SK-N-SH treated with all-trans-retinoic acid at 6 μM for 48 hours (cell line): ENCODE measurements at regions not wholly inside any gene's neighbourhood (a gene's known extent, or its start where the extent isn't known, plus 50 kb on each side); places are given as distances from the start of the nearest gene placed in this dataset.

Source experiments
- ARNTL ChIP-seq: fragments of 450-650 bp; formaldehyde crosslinking; IDR thresholded peaks from 2 replicates; pipeline ENCODE4 v1.5.0; 2020; ENCODE audit warnings: low read depth, mild to moderate bottlenecking, moderate library complexity, borderline replicate concordance
- BACH2 ChIP-seq: fragments of 250-450 bp; sonication (Bioruptor Pico); IDR thresholded peaks from 2 replicates; pipeline ENCODE4 v1.9.0; 2021; ENCODE audit warnings: mild to moderate bottlenecking, borderline replicate concordance
- ESRRG ChIP-seq: fragments of 250-450 bp; sonication (Bioruptor Pico); IDR thresholded peaks from 2 replicates; pipeline ENCODE4 v1.6.1; 2021; ENCODE audit warnings: mild to moderate bottlenecking
- PATZ1 ChIP-seq: fragments of 250-450 bp; sonication (Bioruptor Pico); IDR thresholded peaks from 2 replicates; pipeline ENCODE4 v1.8.0; 2020; ENCODE audit warnings: mild to moderate bottlenecking, moderate library complexity, borderline replicate concordance
- PPARA ChIP-seq: fragments of 250-450 bp; sonication (Bioruptor Pico); IDR thresholded peaks from 2 replicates; pipeline ENCODE4 v1.5.0; 2020; ENCODE audit warnings: mild to moderate bottlenecking, borderline replicate concordance
- TSHZ2 ChIP-seq: fragments of 250-450 bp; sonication (Bioruptor Pico); IDR thresholded peaks from 2 replicates; pipeline ENCODE4 v1.5.0; 2020; ENCODE audit warnings: mild to moderate bottlenecking, moderate library complexity
- ZFP3 ChIP-seq: fragments of 250-450 bp; sonication (Bioruptor Pico); IDR thresholded peaks from 2 replicates; pipeline ENCODE4 v1.5.0; 2020; ENCODE audit warnings: mild to moderate bottlenecking, moderate library complexity
- ZFP30 ChIP-seq: fragments of 450-650 bp; formaldehyde crosslinking; IDR thresholded peaks from 2 replicates; pipeline ENCODE4 v1.5.0; 2022; ENCODE audit warnings: mild to moderate bottlenecking, moderate library complexity
- ZNF565 ChIP-seq: fragments of 450-650 bp; formaldehyde crosslinking; conservative IDR thresholded peaks from 2 replicates; pipeline ENCODE4 v1.5.0; 2020; ENCODE audit warnings: low read depth, mild to moderate bottlenecking, moderate library complexity
- ZNF70 ChIP-seq: fragments of 450-650 bp; formaldehyde crosslinking; IDR thresholded peaks from 2 replicates; pipeline ENCODE4 v1.5.0; 2020; ENCODE audit warnings: mild to moderate bottlenecking, moderate library complexity

DNA sequence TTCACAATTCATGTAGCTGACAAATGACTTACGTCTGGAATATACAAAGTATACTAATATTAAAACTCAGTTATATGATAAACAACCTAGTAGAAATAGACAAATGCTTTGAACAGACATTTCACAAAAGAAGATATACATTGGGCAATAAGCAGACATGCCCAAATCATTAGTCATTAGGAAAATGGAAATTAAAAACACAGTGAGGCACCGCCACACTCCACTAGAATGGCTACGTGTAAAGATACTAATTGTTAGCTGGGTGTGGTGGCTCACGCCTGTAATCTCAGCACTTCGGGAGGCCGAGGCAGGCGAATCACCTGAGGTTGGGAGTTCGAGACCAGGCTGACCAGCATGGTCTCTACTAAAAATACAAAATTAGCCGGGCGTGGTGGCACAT lies 248.9 kb upstream of the TMEM132C start:
- TF ChIP-seq ZNF70, result no peak
- no peak for TF ChIP-seq ZFP3 (CRISPR knock-in tag)
- no peak for TF ChIP-seq PATZ1 (CRISPR knock-in tag)
- no peak for TF ChIP-seq ZFP30 (CRISPR knock-in tag)
- no peak for TF ChIP-seq BACH2 (CRISPR knock-in tag)
- no peak for TF ChIP-seq TSHZ2 (CRISPR knock-in tag)
- no peak for TF ChIP-seq ARNTL (CRISPR knock-in tag)
- no peak for TF ChIP-seq ZNF565 (CRISPR knock-in tag)
- no peak for TF ChIP-seq ESRRG
- TF ChIP-seq PPARA (CRISPR knock-in tag), result no peak
